GM21717 (cell line): ENCODE measurements at regions not wholly inside any gene's neighbourhood (a gene's known extent, or its start where the extent isn't known, plus 50 kb on each side); places are given as distances from the start of the nearest gene placed in this dataset.

ENCODE experiments used
- ATAC-seq: cut with Tn5 transposase; IDR thresholded peaks from one replicate; pipeline ENCODE4 v1.9.1; 2021; ENCODE audit warnings: mild to moderate bottlenecking, moderate library complexity; ENCODE audit not compliant: unreplicated experiment

DNA sequence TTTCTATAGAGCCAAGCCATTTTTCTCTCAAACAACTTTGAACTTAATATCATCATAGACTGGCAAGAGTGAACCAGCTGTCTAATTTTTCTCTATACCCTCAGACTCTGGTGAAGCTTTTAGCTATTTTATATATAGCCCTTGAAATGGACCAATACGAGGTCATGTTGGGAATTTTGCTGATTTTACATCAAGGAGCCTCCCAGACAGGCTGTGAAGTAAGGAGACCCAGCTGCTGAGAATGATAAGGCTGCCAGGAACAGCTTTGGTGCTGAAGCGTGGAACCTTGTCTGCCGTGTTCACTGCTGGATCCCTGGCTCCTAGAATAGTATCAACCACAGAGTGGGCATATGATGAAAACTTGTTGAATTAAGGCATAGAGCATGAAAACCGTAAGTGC is 326.2 kb upstream of the NAV3 start:
- no peak for ATAC-seq

DNA sequence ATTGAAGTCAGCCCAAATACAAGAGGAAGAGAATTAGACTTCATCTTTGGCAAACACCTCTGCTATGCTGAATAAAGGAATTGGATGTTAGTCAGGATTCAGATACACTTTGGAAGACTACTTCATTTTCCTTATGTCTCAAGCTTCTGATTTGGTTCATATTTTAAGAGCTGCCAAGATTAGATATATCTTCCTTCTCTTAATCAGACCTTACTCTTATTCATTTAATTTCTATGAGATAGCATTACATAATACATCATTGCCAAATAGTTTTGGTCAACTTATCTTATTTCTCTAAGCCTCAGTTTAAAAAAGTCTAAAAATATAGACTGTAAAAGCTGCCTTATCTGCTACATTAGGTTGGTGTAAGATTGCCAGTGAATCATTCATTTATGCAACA is 330.6 kb upstream of the NAV3 start:
- ATAC-seq: no peak

DNA sequence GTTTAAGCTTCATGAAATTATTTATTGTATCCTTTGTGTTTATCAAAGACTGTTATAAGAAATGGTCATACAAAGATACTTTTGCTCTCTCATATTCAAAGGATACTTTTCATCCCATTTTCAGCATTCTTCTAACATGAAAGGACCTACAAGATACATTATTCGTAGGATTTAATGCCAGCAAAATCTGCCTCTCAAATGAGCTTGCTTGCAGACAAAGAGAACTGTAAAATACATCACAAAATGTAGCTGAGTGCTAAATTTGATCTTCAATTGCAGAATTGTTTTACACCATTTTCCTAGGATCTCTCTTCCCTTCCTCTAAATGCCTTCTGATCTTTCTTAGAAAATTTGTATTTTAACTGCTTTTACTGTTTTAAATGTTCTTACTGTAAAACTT is 333.0 kb upstream of the NAV3 start:
- ATAC-seq: no peak

DNA sequence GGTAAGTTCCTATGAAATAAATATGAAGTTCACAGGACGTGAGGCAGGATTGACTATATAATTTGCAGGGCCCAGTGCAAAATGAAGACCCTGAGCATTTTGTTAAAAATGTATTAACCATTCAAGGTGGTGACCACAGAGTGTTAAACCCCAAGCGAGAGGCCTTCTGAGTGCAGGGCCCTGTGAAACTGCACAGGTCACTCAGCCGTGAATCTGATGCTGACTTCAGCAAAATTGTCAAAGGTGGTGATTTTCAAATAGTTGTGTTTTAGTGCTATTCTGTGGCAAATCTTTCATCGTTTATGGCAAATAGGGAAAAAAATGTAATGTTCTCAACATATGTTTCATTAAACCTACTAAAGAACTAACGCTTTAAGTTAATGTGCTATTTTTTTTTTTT is 334.0 kb upstream of the NAV3 start:
- no peak for ATAC-seq

DNA sequence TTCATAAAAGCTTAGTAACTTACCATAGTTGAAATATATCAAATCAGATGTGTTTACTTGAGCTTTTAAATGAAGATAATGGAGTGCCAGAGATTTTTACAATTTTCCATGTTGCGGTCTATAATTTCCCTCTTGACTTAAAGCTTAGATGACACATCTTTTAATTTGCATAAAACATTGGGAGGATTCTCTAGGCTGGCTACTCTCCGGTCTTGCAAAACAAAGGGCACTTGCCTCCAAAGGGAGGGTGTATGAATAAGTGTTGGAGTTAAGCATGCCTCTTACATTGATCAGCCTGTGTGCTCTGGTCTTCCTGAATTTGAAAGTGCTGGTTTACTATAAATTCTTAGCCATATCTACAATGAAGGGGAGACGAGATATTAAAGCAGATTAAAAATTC is 336.4 kb upstream of the NAV3 start:
- ATAC-seq: no peak

DNA sequence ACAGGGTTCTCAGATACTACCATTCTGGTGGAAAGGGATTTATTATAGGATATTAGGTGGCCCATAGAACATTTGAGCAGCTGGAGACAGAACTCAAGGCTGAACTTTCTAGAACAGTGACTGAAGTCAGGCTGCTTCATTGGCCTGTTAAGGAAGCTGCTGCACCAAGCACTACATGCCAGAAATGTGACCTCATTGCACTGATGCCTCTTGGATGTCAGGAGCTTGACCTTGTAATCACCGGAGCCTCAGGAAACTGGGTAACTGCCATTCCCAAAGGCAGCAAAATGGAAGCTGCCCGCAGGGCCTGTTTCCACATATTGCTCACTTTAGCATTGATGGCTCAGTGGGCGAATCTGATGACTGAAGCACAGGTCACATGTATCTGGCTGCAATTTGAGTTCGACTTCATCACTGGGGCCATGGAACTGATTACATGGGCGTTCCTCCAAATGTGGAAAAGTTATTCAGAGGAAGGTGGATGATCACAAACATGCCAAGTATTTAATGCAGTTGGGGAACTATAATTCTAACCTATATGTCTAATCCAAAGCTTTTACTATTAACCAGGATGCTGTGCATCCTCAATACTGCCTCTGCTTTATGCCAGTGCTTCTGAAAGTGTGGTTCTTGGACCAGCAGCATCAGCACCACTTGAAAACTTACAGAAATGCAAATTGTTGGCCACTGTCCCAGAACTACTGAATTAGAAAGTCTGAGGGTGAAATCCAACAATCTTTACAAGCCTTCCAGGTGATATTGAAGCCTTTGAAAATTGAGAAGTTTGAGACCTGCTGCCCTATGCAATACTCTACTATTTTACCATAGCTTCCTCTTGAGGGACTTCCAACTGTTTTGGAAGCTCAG is 337.2 kb upstream of the NAV3 start:
- no peak for ATAC-seq

DNA sequence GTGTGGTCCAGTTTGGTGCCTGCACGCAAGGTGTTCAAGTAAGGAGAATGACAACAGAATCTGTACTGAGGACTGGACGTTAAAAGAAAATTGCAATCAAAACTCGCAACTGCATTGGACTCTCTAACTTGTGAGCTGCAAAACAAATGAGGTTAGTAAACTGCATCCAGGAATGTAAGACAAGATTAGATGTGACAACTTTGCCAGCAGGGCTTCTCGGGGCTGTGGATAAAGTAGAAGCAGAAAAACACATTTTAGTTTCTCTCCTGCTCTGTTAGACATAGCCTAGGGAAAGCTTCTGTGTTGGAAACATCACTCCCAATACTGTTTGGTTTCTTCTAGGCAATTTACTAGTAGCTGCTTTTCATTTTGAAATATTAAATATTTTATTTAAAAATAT is 338.2 kb upstream of the NAV3 start:
- no peak for ATAC-seq

DNA sequence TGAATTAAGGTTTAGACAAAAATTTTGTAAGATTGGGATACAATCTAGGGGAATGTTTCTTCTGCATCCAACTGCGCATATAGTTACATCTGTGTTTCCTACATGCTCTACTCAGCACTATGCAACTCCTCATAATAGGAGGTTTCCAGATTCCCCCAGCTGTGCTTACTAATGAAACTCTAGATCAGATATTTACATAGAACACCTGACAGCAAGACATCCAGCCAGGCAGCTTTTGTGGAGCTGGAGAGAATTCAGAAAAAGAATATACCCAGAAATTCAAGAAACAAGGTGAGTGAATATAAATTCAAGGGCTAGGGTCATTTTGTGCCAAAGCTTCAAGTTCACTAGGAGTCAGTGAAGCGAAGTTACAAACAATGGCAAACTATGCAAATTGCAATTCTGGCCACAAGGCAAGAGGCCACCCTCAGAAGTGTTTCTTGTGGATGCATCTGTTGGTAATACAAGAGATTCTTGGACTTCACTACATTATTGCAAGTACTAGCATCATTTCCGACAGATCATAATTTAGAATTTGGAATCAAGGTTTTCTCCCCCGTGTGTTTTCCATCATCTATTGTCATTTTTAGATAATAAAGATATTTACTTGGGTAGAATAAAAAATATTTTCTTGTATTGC is 341.2 kb upstream of the NAV3 start:
- ATAC-seq: no peak

DNA sequence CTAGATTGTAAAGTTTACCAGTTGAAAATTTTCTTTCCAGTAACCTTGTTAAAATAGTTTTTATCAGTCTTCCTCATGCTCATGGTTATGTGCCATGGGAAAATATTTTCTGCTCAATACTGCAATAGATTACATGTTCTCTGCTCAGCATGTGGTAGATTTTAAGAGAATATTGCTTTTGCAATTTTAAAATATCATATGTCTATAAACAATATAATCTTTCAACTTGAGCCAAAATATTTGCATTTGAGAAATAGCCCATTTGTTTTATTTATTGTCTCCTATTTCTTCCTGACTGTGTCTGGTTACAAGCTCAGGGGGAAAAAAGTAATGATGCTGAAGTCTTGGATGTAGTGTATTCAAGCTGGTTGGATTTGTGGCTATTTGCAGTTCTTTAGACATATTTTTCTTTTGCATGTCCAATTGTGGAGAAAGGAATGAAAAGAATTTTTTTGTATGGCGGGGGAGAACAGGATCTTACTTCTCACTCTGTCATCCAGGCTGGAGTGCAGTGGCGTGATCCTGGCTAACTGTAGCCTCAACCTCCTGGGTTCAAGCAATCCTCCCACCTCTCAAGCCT is 342.6 kb upstream of the NAV3 start:
- no peak for ATAC-seq

DNA sequence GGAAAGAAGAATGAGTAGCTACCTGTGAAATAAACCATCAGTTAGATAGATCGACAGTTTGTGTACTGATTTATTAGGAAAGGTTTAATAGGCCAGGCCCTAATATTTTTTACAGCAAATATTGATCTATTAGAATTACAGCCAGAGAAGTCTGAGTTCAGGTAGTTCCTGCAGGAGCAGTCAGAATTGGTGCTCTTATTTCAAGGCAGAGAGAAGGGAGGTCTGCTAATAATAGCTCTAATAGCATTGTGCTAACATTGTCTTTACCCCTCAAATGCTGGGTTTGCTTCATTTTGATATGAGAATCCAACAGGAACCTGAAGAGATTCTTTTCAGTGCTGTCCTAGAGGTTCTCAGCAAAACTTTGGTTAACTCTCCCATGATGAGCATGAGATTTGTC is 343.8 kb upstream of the NAV3 start:
- no peak for ATAC-seq

DNA sequence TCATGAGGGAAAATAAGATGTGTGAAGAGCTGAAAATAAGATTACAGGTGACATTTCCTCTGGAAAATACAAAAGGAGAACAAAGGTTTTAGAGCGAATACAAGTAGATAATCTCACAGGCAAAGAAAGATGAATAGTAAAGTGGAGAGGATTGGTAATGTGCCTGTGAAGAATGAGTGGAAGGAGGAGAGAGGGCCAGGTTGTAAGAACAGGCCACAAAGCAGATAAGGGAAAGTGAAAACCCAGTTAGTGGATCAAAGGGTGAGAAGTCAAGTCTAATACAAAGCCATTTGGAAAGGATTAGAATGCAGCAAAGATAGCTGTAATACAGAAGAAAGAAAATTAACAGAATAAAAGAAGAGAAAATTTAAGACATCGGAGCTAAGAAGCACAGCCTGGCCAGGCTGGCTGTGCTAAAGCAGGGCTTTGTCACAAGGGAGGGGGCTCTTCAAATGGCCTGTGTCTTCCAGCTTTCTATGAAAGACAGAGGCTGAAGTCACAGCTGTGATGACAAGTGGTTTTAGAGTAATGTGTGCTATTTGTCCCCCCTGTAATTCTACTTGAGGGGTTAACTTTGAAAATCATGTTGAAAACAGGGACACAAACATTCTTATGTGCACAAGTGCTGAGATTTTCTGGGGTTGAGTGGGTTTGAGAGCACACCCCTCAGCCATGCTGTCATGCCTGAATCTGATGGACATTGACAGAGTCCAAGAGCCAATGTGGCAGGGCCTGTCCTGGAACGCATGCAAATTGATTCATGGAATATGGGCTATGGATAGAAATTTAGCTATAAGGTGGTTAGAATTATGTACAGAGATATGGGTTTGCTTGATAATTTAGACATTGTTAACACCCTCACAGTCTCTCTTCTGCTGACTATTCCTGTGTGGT is 344.5 kb upstream of the NAV3 start:
- ATAC-seq: no peak

DNA sequence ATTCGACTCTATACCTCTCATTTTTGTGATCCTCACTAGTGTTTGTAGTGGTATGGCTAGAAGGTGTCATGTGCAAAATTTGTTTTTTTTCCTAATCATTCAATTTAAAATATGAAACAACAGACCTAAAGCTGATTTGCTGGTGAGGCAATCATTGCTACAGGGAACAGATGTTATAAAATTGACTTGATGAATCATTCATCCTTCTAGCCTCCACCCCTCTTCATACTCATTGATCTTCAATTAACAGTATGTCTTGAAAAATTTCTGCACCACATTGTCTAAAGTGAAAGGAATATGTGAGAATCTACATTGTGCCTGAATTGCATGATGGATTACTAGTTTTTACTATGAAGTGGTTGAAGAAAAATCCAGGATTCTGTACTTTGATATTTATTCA is 349.0 kb upstream of the NAV3 start:
- no peak for ATAC-seq

DNA sequence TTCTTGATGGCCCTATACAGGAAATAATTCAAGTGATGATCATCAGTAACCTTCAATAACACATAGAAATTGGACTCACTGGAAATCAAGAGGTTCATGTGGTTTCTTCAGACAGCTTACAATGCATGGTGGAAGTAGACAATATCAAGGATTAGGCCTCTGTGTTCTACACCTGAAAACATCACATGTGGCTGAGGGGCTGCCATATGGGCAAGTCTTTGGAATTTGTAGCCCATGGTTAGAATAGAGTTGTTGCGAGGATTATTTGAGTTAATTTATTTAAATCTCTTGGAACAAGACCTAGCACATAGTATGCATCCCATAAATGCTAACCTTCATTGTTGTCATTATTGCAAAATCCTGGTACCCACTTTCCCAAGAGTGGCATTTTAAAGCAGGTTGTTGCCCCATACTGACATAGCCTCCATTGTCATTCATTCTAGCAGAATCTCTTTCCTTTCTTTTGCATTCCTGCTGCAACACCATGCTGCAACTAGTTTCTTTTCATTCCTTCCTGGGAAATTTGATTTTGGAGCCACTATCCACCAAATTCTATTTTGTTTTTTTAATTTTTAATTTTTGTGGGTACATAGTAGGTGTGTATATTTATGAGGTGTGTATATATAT is 352.7 kb upstream of the NAV3 start:
- ATAC-seq: no peak

DNA sequence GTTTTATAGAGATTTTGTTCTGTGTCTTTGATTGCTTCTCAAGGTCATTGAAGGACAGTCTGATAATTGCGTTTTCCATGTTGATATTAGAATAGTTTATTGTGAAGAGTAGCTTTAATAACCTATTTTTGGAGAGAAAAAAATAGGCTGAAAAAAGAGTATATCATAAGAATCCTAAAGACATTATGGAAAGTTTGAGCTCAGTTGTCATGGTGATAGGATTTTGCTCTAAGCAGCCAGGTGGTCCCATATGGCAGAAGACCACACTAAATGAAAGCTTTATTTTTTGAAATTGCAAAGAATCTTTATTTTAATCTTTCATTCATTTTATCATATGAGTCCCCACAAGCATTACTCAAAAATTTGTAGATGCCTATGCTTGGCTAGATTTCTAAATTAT is 358.9 kb upstream of the NAV3 start:
- no peak for ATAC-seq

DNA sequence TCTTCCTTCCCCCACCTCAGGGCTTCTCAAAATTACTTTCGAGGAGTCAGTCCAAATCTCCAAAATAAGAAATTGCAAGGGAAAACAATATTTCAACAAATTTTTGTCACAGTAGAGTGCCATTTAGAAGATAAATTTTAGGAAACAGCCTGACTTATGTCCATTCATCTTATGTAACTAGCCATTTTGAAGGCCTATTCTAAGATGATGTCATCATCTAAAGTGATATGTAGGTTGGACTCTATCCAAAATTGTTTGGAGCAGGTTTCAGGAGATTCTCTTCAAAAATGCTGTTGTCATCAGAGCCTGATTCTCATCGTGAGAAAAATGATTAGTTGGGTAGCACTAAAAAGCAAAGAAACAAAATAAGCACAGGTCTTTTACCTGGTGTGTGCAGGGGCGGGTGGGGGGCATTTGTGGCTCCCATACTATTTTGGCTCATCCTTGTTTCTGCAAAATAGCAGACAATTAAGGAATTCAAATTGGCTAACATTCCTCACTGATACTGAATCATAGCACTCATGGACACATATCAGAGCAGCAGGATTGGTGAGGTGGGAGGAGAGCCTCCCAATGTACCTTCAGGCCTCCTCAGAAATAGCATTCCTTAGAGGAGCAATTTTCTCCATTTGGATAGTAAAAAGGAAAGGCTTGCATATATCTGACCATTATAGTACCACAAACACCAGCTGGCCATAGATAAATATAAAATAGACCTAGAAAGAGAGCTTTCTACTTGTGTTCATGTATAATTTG is 360.9 kb upstream of the NAV3 start:
- no peak for ATAC-seq

DNA sequence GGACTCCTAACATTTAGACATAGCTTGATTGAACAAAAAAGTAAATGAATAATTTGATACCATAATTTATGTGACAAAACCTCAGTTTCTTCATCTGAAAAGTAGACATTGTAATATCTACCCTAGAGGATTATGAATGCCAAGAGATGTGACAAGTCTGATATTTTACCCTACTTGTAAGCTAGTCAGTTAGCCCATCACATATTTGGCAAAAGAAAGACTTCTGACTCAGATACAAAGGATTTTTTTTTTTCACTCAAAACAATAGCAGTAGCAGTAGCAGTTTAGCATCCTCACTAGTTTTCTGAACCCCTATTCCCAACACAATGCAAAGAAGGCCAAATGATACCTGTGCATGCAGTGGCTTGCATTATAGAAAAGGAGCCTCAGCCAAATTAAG is 377.3 kb upstream of the E2F7 start:
- ATAC-seq: no peak

DNA sequence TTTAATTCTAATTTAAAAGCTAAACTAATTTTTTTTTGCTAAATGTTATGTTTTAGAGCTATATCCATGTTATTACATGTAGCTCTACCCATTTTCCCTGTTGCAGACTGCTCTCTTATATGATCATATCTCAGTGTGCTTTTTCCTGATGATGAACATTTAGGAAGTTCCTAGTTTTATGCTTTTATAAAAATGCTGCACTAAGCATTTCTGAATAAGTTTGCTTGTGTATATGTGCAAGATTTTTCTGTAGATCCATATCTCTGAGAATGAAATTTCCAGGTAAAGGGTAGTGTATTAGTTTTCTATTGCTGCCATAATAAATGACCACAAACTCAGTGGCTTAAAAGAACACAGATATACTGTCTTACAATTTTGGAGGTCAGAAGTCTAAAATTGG is 374.4 kb upstream of the E2F7 start:
- ATAC-seq: no peak

DNA sequence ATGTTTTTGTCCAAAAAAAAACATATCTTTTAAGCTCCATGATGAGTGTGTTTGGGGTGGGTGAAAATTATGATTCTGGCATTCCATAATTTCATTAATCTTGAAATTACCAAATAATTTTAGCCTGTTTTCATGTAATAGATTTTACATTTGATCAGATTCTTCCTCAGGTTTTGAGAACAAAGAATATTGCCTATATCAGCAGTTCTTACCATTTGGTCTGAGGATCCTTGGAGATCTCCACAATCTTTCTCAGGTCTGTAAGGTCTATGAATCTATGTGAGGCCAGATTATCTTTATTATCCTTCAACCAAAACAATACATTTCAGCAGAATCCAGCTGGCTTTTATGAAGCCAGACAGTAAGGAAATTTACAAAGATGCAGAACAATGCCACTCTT is 373.3 kb upstream of the E2F7 start:
- ATAC-seq: no peak

DNA sequence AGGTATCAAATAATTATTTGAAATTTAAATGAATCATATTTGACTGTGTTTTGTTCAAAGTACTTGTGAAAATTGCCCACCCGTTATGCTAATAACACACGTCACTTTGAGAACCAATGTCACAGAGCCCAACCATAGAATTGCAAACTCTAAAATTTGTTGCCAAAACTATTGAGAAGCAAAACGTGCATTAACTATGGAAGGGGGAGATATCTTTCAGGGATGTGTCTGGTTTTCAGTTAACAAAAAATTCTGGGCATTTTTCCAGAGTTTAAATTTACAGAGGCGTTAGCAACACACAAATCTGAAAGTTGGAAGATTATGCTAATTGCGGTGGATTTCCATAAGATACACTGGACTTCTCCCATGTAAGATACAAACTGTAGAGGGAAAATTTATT is 371.8 kb upstream of the E2F7 start:
- ATAC-seq: no peak

DNA sequence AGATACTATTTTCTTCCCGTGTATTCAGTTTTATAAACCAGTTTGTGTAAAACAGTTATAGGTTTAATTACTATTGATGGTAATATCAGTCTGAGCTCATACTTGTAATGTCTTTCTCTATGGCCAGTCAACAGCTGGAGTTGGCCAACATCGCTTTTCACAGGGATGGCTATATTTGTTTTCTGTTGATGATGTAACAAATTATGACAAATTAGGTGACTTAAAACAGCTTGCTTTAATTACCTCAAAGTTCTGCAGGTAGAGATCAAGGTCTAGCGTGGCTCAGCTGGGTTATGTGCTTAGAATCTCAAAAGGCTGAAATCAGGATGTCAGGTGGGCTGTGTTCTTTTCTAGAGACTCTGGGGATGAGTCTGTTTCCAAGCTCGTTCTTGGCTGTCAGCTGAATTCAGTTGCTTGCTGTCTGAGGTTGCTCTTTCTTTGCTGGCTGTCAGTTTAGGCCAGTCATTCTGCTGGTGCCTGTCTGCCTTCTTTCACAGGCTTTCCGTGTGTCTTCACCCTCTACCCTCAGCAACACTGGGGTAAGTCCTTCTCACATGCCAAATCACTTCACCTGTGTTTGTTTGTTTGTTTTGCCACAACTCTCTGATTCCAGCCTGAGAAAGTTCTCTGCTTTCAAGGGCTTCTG is 370.2 kb upstream of the E2F7 start:
- ATAC-seq: no peak
